ENCODE measurements at regions not wholly inside any gene's neighbourhood (a gene's known extent, or its start where the extent isn't known, plus 50 kb on each side); places are given as distances from the start of the nearest gene placed in this dataset.

DNA sequence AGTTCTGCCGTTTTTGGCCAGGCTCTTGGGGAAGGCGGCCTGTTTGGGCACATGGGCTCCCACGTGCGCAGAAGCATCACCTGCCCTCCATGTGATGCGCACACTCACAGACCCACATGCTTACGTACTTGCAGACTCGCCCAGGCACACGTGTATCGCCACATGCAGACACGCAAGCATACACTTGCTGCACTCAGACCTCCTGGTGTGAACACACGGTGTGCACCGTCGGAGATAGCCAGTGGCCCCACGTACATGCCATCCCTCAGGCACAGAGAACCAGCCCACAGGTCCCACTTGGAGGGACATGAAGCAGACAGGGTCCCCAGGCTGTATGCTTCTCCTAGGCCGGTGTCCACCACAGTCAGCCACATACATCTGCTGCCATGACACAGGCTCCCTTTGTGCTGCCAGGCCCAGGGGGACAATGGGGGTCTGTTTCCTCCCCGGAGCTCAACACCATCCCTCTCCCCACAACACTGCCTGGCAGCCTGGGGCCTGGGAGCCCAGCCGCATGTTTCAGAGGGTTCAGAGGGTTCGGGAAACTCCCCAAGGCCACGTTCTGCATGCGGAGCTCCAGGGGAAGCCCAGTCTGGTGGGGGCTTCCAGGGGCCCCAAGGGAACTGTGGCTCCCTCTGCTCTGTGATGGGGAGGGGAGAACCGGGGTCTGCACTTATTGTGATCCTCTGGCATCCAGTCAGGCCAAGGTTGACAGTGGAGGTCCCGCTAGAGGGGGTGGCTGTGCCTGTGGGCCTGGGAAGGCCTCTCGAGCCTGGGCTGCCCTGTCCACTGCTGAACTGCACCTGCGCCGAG is 208.1 kb upstream of the HAAO start:
- Histone ChIP-seq H3K9me3 (no peaks in the 10 kb centered on the region), H3K4me1 (peaks cover 6 to 44% (median 38%) of the 10 kb centered on the region in 4 donors), H3K36me3 (no peaks in the 10 kb centered on the region), H3K27me3 (no peaks in the 10 kb centered on the region), H3K27ac (peak overlapping the region; percentile 72 to 86 (median 78)), H3K4me3 (no peak overlapping the region)
- in situ Hi-C loops (cut with MboI; ENCODE audit: low pct_ligation_motif_present in 1 of 4, low pct_unique_long_range_greater_than_20kb in 1 of 4, low sequenced_read_pairs in 3 of 4) (no loop called here), intact Hi-C loops (cut with DNase I; ENCODE audit: low total_unique reads) (loop anchor here (10.0 kb wide), 1 partner anchor 774 kb away; the partner anchor contains the start of gene DYNC2LI1)
- no peak for TF ChIP-seq POLR2AphosphoS5 (IDR thresholded peaks at IDR 0.05)
- TF ChIP-seq, protein P1, sequence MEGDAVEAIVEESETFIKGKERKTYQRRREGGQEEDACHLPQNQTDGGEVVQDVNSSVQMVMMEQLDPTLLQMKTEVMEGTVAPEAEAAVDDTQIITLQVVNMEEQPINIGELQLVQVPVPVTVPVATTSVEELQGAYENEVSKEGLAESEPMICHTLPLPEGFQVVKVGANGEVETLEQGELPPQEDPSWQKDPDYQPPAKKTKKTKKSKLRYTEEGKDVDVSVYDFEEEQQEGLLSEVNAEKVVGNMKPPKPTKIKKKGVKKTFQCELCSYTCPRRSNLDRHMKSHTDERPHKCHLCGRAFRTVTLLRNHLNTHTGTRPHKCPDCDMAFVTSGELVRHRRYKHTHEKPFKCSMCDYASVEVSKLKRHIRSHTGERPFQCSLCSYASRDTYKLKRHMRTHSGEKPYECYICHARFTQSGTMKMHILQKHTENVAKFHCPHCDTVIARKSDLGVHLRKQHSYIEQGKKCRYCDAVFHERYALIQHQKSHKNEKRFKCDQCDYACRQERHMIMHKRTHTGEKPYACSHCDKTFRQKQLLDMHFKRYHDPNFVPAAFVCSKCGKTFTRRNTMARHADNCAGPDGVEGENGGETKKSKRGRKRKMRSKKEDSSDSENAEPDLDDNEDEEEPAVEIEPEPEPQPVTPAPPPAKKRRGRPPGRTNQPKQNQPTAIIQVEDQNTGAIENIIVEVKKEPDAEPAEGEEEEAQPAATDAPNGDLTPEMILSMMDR (IDR thresholded peaks at IDR 0.05): no peak
- no peak for TF ChIP-seq EP300 (IDR thresholded peaks at IDR 0.05; ENCODE audit: low read depth)
- TF ChIP-seq POLR2A (IDR thresholded peaks at IDR 0.05): no peak
- no peak for DNase-seq
- WGBS, 2 donors (ENCODE audit: low coverage in 1 of 2): 60% methylated on average over 24 of the region's 25 CpGs; no CpG with 5 or more reads in 1 of the 2 donors

DNA sequence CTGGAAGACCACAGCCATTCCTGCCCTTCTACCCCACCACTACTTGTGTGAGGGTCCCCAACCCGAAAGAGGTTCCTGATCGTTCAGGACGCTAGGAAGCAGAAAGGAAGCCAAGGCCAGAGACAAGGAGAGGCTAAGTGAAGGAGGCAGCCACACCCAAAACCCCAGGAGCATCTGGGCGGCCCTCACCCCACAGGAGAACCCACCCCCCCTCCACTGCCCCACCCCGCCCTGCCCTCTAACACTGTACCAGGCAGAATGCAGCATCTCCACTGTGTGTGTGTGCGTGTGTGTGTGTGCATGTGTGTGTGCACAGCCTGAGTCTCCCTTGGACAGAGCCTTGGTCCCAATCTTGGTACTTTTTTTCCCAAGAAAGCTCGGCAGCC is 207.5 kb upstream of the HAAO start:
- DNase-seq: peak; percentile 62
- Histone ChIP-seq H3K27ac (peak overlapping the region; percentile 72 to 86 (median 78)), H3K9me3 (no peaks in the 10 kb centered on the region), H3K4me3 (no peak overlapping the region), H3K36me3 (no peaks in the 10 kb centered on the region), H3K27me3 (no peaks in the 10 kb centered on the region), H3K4me1 (peaks cover 6 to 38% (median 35%) of the 10 kb centered on the region in 4 donors)
- intact Hi-C loops (cut with DNase I; ENCODE audit: low total_unique reads): loop anchor here (10.0 kb wide), 1 partner anchor 775 kb away; the partner anchor contains the start of gene DYNC2LI1
- TF ChIP-seq POLR2AphosphoS5 (IDR thresholded peaks at IDR 0.05): no peak
- TF ChIP-seq, protein P1 (IDR thresholded peaks at IDR 0.05): no peak
- TF ChIP-seq POLR2A (IDR thresholded peaks at IDR 0.05): no peak
- no peak for TF ChIP-seq EP300 (IDR thresholded peaks at IDR 0.05; ENCODE audit: low read depth)
- in situ Hi-C loops (cut with MboI; ENCODE audit: low pct_ligation_motif_present in 1 of 4, low pct_unique_long_range_greater_than_20kb in 1 of 4, low sequenced_read_pairs in 3 of 4): no loop called here
- 51% methylated on average over 6 of the region's 7 CpGs; no CpG with 5 or more reads in 1 of the 2 donors for WGBS, 2 donors (ENCODE audit: low coverage in 1 of 2)

DNA sequence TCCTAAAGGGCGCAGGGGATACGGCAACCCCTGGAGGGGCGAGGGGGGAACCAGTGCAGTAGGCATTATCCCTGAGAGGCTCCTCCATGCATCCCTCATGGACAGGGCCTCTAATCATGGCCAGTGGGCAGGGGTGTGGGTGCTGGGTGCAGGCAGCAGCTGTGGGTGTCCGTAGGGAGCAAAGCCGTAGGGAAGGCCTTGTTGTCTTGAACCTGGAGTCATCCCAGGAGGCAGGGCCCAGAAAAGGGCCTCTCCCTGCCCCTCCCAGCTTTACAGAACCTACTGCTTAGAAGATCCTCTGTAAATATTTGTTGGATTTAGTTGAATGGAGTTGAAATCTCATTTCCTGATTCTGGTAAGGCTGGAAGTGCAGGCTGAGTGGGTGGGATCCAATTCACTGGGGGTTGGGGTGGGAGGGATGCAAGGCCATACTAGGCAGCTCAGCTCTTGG is 207.0 kb upstream of the HAAO start:
- Histone ChIP-seq H3K4me1 (peaks cover 2 to 34% (median 31%) of the 10 kb centered on the region in 4 donors), H3K4me3 (no peak overlapping the region), H3K9me3 (no peaks in the 10 kb centered on the region), H3K27ac (peak overlapping the region; percentile 72 to 86 (median 78)), H3K27me3 (no peaks in the 10 kb centered on the region), H3K36me3 (no peaks in the 10 kb centered on the region)
- in situ Hi-C loops (cut with MboI; ENCODE audit: low pct_ligation_motif_present in 1 of 4, low pct_unique_long_range_greater_than_20kb in 1 of 4, low sequenced_read_pairs in 3 of 4) (no loop called here), intact Hi-C loops (cut with DNase I; ENCODE audit: low total_unique reads) (no loop called here)
- 47% methylated on average over 5 of the region's 5 CpGs; no CpG with 5 or more reads in 1 of the 2 donors for WGBS, 2 donors (ENCODE audit: low coverage in 1 of 2)
- TF ChIP-seq POLR2A (IDR thresholded peaks at IDR 0.05) (no peak), EP300 (IDR thresholded peaks at IDR 0.05; ENCODE audit: low read depth) (no peak), POLR2AphosphoS5 (IDR thresholded peaks at IDR 0.05) (no peak)
- TF ChIP-seq, protein P1 (IDR thresholded peaks at IDR 0.05): no peak
- peak; percentile 69 for DNase-seq

DNA sequence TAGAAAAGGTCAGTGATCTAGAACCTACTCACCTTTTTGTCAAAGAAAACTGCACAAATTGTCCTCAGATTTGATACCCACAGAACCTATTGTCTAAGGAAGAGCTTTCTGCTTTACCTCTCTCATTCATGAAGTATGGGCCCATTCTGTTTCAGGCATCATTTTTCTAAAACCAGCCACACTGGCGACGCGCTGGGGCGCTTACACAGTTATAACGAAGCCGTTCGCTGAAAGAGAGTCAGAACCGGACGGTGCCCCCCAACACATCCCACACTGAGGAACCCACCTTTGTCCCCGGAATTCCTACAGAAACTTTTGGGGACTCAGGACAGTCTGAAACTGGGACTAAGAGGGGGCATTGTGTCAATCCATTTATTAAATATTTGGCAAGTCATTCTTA is 206.3 kb upstream of the HAAO start:
- intact Hi-C loops (cut with DNase I; ENCODE audit: low total_unique reads): no loop called here
- Histone ChIP-seq H3K27me3 (no peaks in the 10 kb centered on the region), H3K4me1 (peaks cover 0 to 31% (median 26%) of the 10 kb centered on the region in 4 donors), H3K36me3 (no peaks in the 10 kb centered on the region), H3K4me3 (no peak overlapping the region), H3K27ac (peak overlapping the region; percentile 72 to 86 (median 78)), H3K9me3 (no peaks in the 10 kb centered on the region)
- DNase-seq: no peak
- in situ Hi-C loops (cut with MboI; ENCODE audit: low pct_ligation_motif_present in 1 of 4, low pct_unique_long_range_greater_than_20kb in 1 of 4, low sequenced_read_pairs in 3 of 4): no loop called here
- TF ChIP-seq POLR2A (IDR thresholded peaks at IDR 0.05) (no peak), EP300 (IDR thresholded peaks at IDR 0.05; ENCODE audit: low read depth) (no peak)
- TF ChIP-seq, protein P1 (IDR thresholded peaks at IDR 0.05): no peak
- 80 to 95% methylated on average over 1 to 10 of the region's 10 CpGs for WGBS, 2 donors (ENCODE audit: low coverage in 1 of 2)

Data from transverse colon (tissue), 4 donors.